Gastrocnemius medialis (tissue), 4 donors: ENCODE measurements at regions not wholly inside any gene's neighbourhood (a gene's known extent, or its start where the extent isn't known, plus 50 kb on each side); places are given as distances from the start of the nearest gene placed in this dataset.

Experiments used
- ATAC-seq, 2 donors: fragments of 150-250 bp; one replicate each; pipeline ENCODE4 v1.9.1; 2016
- DNase-seq, 2 donors: peaks; one replicate each; pipeline ENCODE4 v3.0.0-alpha.2; 2019
- H3K27ac ChIP-seq, 4 donors: fragments of 200-600 bp; sonication (generic); 1 replicate in 1 of 4; 2 replicates in 3 of 4; pipeline ENCODE4 v1.5.1; 2016 to 2018; ENCODE audit warnings: mild to moderate bottlenecking in 2 of 4, moderate library complexity in 1 of 4
- H3K27me3 ChIP-seq, 3 donors: fragments of 200-600 bp; sonication (generic) in 2 of 3; 1 replicate in 1 of 3; 2 replicates in 2 of 3; pipeline versions ENCODE4 v1.5.1 to v1.6.0; 2016 to 2019; ENCODE audit warnings: mild to moderate bottlenecking in 1 of 3, moderate library complexity in 1 of 3
- H3K36me3 ChIP-seq, 2 donors: fragments of 200-600 bp; sonication (generic) in 1 of 2; one replicate each; pipeline ENCODE4 v1.5.1; 2017 to 2018
- H3K4me1 ChIP-seq, 2 donors: fragments of 200-600 bp; sonication (generic) in 1 of 2; one replicate each; pipeline ENCODE4 v1.5.1; 2016 to 2017; ENCODE audit warnings: mild to moderate bottlenecking in 2 of 2
- H3K4me3 ChIP-seq, 4 donors: fragments of 200-600 bp; sonication (generic) in 3 of 4; 1 replicate in 1 of 4; 2 replicates in 3 of 4; pipeline ENCODE4 v1.5.1; 2016 to 2019; ENCODE audit warnings: mild to moderate bottlenecking in 2 of 4
- H3K9me3 ChIP-seq, 3 donors: fragments of 200-600 bp; sonication (generic) in 2 of 3; 1 replicate in 1 of 3; 2 replicates in 2 of 3; pipeline ENCODE4 v1.5.1; 2016 to 2019
- CTCF ChIP-seq, 5 experiments: fragments of 450-650 bp in 3 of 5; fragments of 200-600 bp in 2 of 5; sonication (generic) in 2 of 5; IDR thresholded peaks in 4 of 5; conservative IDR thresholded peaks in 1 of 5; 1 replicate in 4 of 5; 2 replicates in 1 of 5; pipeline ENCODE4 v1.5.1; 2016 to 2019; ENCODE audit warnings: antibody characterized with exemption in 5 of 5, mild to moderate bottlenecking in 3 of 5, moderate library complexity in 3 of 5
- POLR2A ChIP-seq, 2 donors: fragments of 450-650 bp; IDR thresholded peaks; one replicate each; pipeline ENCODE4 v1.6.1; 2017; ENCODE audit warnings: antibody characterized with exemption in 2 of 2, mild to moderate bottlenecking in 2 of 2, moderate library complexity in 2 of 2
- in situ Hi-C, 4 donors: fragments of 200-750 bp; cut with MboI; loops; one replicate each; pipeline versions ENCODE4 v1.15.0 to v1.8.0; 2017; ENCODE audit warnings: low sequenced_read_pairs in 4 of 4
- intact Hi-C: fragments of 100-400 bp; cut with DNase I; formaldehyde crosslinking; loops from one replicate; pipeline ENCODE4 v1.15.1; 2023; ENCODE audit warnings: low total_unique reads

GRCh38 chr7:12861070-12861469 is 173.6 kb downstream of the ARL4A start:
- Histone ChIP-seq H3K27me3 (no peaks in the 10 kb centered on the region), H3K4me3 (no peak overlapping the region), H3K9me3 (no peaks in the 10 kb centered on the region), H3K36me3 (no peaks in the 10 kb centered on the region), H3K4me1 (peaks cover under 1 to 10% of the 10 kb centered on the region in 2 donors), H3K27ac (peak overlapping the region in 3 of 4 donors; percentile 3 to 34 (median 20))
- DNase-seq (no peak), ATAC-seq (peak; percentile 53 to 62)
- in situ Hi-C loops (no loop called here), intact Hi-C loops (no loop called here)
- TF ChIP-seq CTCF (IDR thresholded peaks at IDR 0.05 in 4 of 5, conservative IDR thresholded peaks at IDR 0.05 in 1 of 5): no peak
- TF ChIP-seq POLR2A (IDR thresholded peaks at IDR 0.05): no peak

- no peak for DNase-seq
- intact Hi-C loops: no loop called here
- in situ Hi-C loops: no loop called here
- H3K36me3 ChIP-seq: no peaks in the 10 kb centered on the region
- H3K27me3 ChIP-seq: no peaks in the 10 kb centered on the region
- no peaks in the 10 kb centered on the region for H3K9me3 ChIP-seq
- ATAC-seq: no peak
- no peak overlapping the region for H3K27ac ChIP-seq
- TF ChIP-seq POLR2A (IDR thresholded peaks at IDR 0.05): no peak
- no peak for TF ChIP-seq CTCF (IDR thresholded peaks at IDR 0.05 in 4 of 5, conservative IDR thresholded peaks at IDR 0.05 in 1 of 5)
- peaks cover 4 to 10% of the 10 kb centered on the region in 2 donors for H3K4me1 ChIP-seq
- H3K4me3 ChIP-seq: no peak overlapping the region
Observed at GRCh38 chr7:12862146-12862545, 174.7 kb downstream of the ARL4A start.

GRCh38 chr7:12864470-12865046 is 177.1 kb downstream of the ARL4A start:
- H3K4me3 ChIP-seq: no peak overlapping the region
- no peak for TF ChIP-seq POLR2A (IDR thresholded peaks at IDR 0.05)
- TF ChIP-seq CTCF (IDR thresholded peaks at IDR 0.05 in 4 of 5, conservative IDR thresholded peaks at IDR 0.05 in 1 of 5): no peak
- in situ Hi-C loops: no loop called here
- no peaks in the 10 kb centered on the region for H3K9me3 ChIP-seq
- H3K27me3 ChIP-seq: no peaks in the 10 kb centered on the region
- H3K36me3 ChIP-seq: no peaks in the 10 kb centered on the region
- peaks cover 4 to 10% of the 10 kb centered on the region in 2 donors for H3K4me1 ChIP-seq
- ATAC-seq: no peak
- DNase-seq: no peak
- intact Hi-C loops: no loop called here
- H3K27ac ChIP-seq: no peak overlapping the region

GRCh38 chr7:12865593-12865992 is 178.2 kb downstream of the ARL4A start:
- no peaks in the 10 kb centered on the region for H3K9me3 ChIP-seq
- in situ Hi-C loops (no loop called here), intact Hi-C loops (no loop called here)
- DNase-seq (no peak), ATAC-seq (no peak)
- H3K4me1 ChIP-seq: peaks cover under 1 to 4% of the 10 kb centered on the region in 2 donors
- no peak overlapping the region for H3K27ac ChIP-seq
- H3K4me3 ChIP-seq: no peak overlapping the region
- no peaks in the 10 kb centered on the region for H3K36me3 ChIP-seq
- TF ChIP-seq CTCF (IDR thresholded peaks at IDR 0.05 in 4 of 5, conservative IDR thresholded peaks at IDR 0.05 in 1 of 5) (no peak), POLR2A (IDR thresholded peaks at IDR 0.05) (no peak)
- H3K27me3 ChIP-seq: no peaks in the 10 kb centered on the region

- TF ChIP-seq POLR2A (IDR thresholded peaks at IDR 0.05) (no peak), CTCF (IDR thresholded peaks at IDR 0.05 in 4 of 5, conservative IDR thresholded peaks at IDR 0.05 in 1 of 5) (no peak)
- DNase-seq (no peak), ATAC-seq (no peak)
- in situ Hi-C loops (no loop called here), intact Hi-C loops (no loop called here)
- H3K27ac ChIP-seq: no peak overlapping the region
- H3K36me3 ChIP-seq: no peaks in the 10 kb centered on the region
- H3K9me3 ChIP-seq: no peaks in the 10 kb centered on the region
- peaks cover 0 to 4% of the 10 kb centered on the region in 2 donors for H3K4me1 ChIP-seq
- no peak overlapping the region for H3K4me3 ChIP-seq
- no peaks in the 10 kb centered on the region for H3K27me3 ChIP-seq
Observed at GRCh38 chr7:12866207-12866606, 178.8 kb downstream of the ARL4A start.
